ENCODE measurements at regions not wholly inside any gene's neighbourhood (a gene's known extent, or its start where the extent isn't known, plus 50 kb on each side); places are given as distances from the start of the nearest gene placed in this dataset.
"Not testable (repeated sequence)": the region's sequence is repeated elsewhere in the genome, so short reads cannot be mapped to it uniquely, and the experiment has no call there.

DNA sequence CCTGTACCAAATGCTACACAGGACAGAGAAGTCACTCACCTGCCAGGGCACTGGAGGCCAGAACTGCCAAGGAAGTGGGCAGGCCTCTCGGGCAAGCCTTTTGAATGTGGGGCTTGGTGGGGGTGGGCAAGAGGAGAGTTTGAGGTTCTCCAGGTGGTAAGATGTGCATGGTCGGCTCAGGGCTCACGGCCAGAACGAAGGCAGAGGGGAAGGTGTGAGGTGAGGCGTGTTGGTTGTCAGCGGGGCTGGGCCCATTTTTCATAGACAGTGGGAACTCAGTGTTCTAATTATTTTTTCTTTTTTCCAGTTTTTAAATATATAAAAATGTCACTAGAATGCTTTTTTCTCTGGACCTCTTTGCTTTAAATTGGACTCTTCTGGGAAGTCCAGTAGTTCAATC is 145.8 kb downstream of the BCL2L11 start:
- TF ChIP-seq POLR2AphosphoS5, EP300, POLR2A (IDR thresholded peaks at IDR 0.05): not testable (repeated sequence)
- TF ChIP-seq, protein P1, sequence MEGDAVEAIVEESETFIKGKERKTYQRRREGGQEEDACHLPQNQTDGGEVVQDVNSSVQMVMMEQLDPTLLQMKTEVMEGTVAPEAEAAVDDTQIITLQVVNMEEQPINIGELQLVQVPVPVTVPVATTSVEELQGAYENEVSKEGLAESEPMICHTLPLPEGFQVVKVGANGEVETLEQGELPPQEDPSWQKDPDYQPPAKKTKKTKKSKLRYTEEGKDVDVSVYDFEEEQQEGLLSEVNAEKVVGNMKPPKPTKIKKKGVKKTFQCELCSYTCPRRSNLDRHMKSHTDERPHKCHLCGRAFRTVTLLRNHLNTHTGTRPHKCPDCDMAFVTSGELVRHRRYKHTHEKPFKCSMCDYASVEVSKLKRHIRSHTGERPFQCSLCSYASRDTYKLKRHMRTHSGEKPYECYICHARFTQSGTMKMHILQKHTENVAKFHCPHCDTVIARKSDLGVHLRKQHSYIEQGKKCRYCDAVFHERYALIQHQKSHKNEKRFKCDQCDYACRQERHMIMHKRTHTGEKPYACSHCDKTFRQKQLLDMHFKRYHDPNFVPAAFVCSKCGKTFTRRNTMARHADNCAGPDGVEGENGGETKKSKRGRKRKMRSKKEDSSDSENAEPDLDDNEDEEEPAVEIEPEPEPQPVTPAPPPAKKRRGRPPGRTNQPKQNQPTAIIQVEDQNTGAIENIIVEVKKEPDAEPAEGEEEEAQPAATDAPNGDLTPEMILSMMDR (IDR thresholded peaks at IDR 0.05): not testable (repeated sequence)

Measured in gastroesophageal sphincter (tissue), 3 donors.